SK-N-SH treated with all-trans-retinoic acid at 6 μM for 48 hours (cell line): ENCODE measurements at regions not wholly inside any gene's neighbourhood (a gene's known extent, or its start where the extent isn't known, plus 50 kb on each side); places are given as distances from the start of the nearest gene placed in this dataset.

ENCODE experiments used
- ARNTL ChIP-seq: fragments of 450-650 bp; formaldehyde crosslinking; IDR thresholded peaks from 2 replicates; pipeline ENCODE4 v1.5.0; 2020; ENCODE audit warnings: low read depth, mild to moderate bottlenecking, moderate library complexity, borderline replicate concordance
- ISL1 ChIP-seq: fragments of 250-450 bp; sonication (Bioruptor Pico); IDR thresholded peaks from 2 replicates; pipeline ENCODE4 v2.1.2; 2022; ENCODE audit warnings: mild to moderate bottlenecking, moderate library complexity
- OSR1 ChIP-seq: fragments of 250-450 bp; sonication (Bioruptor Pico); IDR thresholded peaks from 2 replicates; pipeline ENCODE4 v1.8.0; 2022; ENCODE audit warnings: moderate library complexity, mild to moderate bottlenecking, inconsistent platforms
- PPARA ChIP-seq: fragments of 250-450 bp; sonication (Bioruptor Pico); IDR thresholded peaks from 2 replicates; pipeline ENCODE4 v1.5.0; 2020; ENCODE audit warnings: mild to moderate bottlenecking, borderline replicate concordance
- SNAI2 ChIP-seq: fragments of 250-450 bp; sonication (Bioruptor Pico); IDR thresholded peaks from 2 replicates; pipeline ENCODE4 v1.5.0; 2020; ENCODE audit warnings: mild to moderate bottlenecking, moderate library complexity
- ZFP3 ChIP-seq: fragments of 250-450 bp; sonication (Bioruptor Pico); IDR thresholded peaks from 2 replicates; pipeline ENCODE4 v1.5.0; 2020; ENCODE audit warnings: mild to moderate bottlenecking, moderate library complexity
- ZFP30 ChIP-seq: fragments of 450-650 bp; formaldehyde crosslinking; IDR thresholded peaks from 2 replicates; pipeline ENCODE4 v1.5.0; 2022; ENCODE audit warnings: mild to moderate bottlenecking, moderate library complexity
- ZNF70 ChIP-seq: fragments of 450-650 bp; formaldehyde crosslinking; IDR thresholded peaks from 2 replicates; pipeline ENCODE4 v1.5.0; 2020; ENCODE audit warnings: mild to moderate bottlenecking, moderate library complexity
- ZNF8 ChIP-seq: fragments of 450-650 bp; formaldehyde crosslinking; IDR thresholded peaks from 2 replicates; pipeline ENCODE4 v1.5.0; 2020; ENCODE audit warnings: mild to moderate bottlenecking, moderate library complexity
- TF ChIP-seq, protein P1 (sequence below): fragments of 250-450 bp; sonication (Bioruptor Pico); IDR thresholded peaks from 2 replicates; pipeline ENCODE4 v1.5.1; 2020; ENCODE audit warnings: low read depth, mild to moderate bottlenecking, moderate library complexity
- TF ChIP-seq, protein P2 (sequence below): fragments of 250-450 bp; sonication (Bioruptor Pico); IDR thresholded peaks from 2 replicates; pipeline ENCODE4 v1.5.1; 2021; ENCODE audit warnings: mild to moderate bottlenecking, moderate library complexity
- TF ChIP-seq, protein P3 (sequence below): fragments of 250-450 bp; sonication (Bioruptor Pico); IDR thresholded peaks from 2 replicates; pipeline ENCODE4 v1.8.0; 2020; ENCODE audit warnings: mild to moderate bottlenecking, moderate library complexity, borderline replicate concordance

DNA sequence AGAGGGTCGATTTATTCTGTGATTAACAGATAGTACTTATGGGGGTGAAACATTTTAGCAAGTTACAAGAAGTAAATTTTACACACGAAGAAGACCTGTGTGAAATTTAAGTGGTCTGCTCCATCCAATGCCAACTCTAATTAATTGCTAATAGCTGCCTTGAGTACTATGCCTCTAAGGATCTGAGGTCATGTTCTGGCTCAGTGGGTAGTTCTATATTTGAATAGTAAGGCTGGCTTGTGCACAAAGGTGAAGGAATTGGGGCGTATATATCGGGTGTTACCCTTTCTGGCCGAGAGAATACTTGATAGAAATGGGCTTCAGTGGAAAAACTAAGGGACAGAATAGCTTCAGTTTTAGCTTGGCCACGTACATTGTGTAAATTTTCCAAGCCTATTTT is 345.2 kb upstream of the ANKRD30A start:
- TF ChIP-seq ZNF70 (no peak), OSR1 (CRISPR knock-in tag) (no peak), ZFP3 (no peak), ZFP30 (CRISPR knock-in tag) (no peak), ARNTL (CRISPR knock-in tag) (no peak), ISL1 (no peak), ZNF8 (CRISPR knock-in tag) (no peak), PPARA (CRISPR knock-in tag) (no peak), SNAI2 (CRISPR knock-in tag) (no peak)
- TF ChIP-seq, protein P1, sequence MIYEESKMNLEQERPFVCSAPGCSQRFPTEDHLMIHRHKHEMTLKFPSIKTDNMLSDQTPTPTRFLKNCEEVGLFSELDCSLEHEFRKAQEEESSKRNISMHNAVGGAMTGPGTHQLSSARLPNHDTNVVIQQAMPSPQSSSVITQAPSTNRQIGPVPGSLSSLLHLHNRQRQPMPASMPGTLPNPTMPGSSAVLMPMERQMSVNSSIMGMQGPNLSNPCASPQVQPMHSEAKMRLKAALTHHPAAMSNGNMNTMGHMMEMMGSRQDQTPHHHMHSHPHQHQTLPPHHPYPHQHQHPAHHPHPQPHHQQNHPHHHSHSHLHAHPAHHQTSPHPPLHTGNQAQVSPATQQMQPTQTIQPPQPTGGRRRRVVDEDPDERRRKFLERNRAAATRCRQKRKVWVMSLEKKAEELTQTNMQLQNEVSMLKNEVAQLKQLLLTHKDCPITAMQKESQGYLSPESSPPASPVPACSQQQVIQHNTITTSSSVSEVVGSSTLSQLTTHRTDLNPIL (CRISPR knock-in tag) = no peak
- TF ChIP-seq, protein P2, sequence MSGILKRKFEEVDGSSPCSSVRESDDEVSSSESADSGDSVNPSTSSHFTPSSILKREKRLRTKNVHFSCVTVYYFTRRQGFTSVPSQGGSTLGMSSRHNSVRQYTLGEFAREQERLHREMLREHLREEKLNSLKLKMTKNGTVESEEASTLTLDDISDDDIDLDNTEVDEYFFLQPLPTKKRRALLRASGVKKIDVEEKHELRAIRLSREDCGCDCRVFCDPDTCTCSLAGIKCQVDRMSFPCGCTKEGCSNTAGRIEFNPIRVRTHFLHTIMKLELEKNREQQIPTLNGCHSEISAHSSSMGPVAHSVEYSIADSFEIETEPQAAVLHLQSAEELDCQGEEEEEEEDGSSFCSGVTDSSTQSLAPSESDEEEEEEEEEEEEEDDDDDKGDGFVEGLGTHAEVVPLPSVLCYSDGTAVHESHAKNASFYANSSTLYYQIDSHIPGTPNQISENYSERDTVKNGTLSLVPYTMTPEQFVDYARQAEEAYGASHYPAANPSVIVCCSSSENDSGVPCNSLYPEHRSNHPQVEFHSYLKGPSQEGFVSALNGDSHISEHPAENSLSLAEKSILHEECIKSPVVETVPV (CRISPR knock-in tag) = no peak
- TF ChIP-seq, protein P3, sequence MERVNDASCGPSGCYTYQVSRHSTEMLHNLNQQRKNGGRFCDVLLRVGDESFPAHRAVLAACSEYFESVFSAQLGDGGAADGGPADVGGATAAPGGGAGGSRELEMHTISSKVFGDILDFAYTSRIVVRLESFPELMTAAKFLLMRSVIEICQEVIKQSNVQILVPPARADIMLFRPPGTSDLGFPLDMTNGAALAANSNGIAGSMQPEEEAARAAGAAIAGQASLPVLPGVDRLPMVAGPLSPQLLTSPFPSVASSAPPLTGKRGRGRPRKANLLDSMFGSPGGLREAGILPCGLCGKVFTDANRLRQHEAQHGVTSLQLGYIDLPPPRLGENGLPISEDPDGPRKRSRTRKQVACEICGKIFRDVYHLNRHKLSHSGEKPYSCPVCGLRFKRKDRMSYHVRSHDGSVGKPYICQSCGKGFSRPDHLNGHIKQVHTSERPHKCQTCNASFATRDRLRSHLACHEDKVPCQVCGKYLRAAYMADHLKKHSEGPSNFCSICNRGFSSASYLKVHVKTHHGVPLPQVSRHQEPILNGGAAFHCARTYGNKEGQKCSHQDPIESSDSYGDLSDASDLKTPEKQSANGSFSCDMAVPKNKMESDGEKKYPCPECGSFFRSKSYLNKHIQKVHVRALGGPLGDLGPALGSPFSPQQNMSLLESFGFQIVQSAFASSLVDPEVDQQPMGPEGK = no peak
